Psoas muscle (tissue), 7 donors: ENCODE measurements at regions not wholly inside any gene's neighbourhood (a gene's known extent, or its start where the extent isn't known, plus 50 kb on each side); places are given as distances from the start of the nearest gene placed in this dataset.
A peak's percentile ranks its signal among the peaks of the same experiment; 100 is the strongest.
"Not testable (repeated sequence)": the region's sequence is repeated elsewhere in the genome, so short reads cannot be mapped to it uniquely, and the experiment has no call there.

ENCODE experiments used
- ATAC-seq, 4 donors: fragments of 200-7000 bp; cut with Tn5 transposase; one replicate each; pipeline ENCODE4 v1.9.1; 2020; ENCODE audit warnings: moderate library complexity in 3 of 4, mild to moderate bottlenecking in 2 of 4
- DNase-seq, 2 donors: peaks; one replicate each; pipeline ENCODE4 v3.0.0-alpha.2; 2020
- H3K27ac ChIP-seq: fragments of 200-600 bp; one replicate; pipeline ENCODE4 v1.8.0; 2022
- H3K27me3 ChIP-seq, 3 donors: fragments of 200-600 bp in 1 of 3; one replicate each; pipeline versions ENCODE4 v1.6.1 to v1.8.0; 2013 to 2022; ENCODE audit warnings: low read length in 2 of 3, mild to moderate bottlenecking in 2 of 3, moderate library complexity in 1 of 3; ENCODE audit not compliant: insufficient read depth in 3 of 3
- H3K36me3 ChIP-seq, 2 donors: fragments of 200-600 bp in 1 of 2; one replicate each; pipeline versions ENCODE4 v1.6.1 to v1.8.0; 2013 to 2022; ENCODE audit warnings: low read depth in 1 of 2, mild to moderate bottlenecking in 1 of 2, moderate library complexity in 1 of 2; ENCODE audit not compliant: insufficient read depth in 1 of 2
- H3K4me1 ChIP-seq: fragments of 200-600 bp; one replicate; pipeline ENCODE4 v1.8.0; 2022
- H3K4me3 ChIP-seq: fragments of 200-600 bp; one replicate; pipeline ENCODE4 v1.8.0; 2022; ENCODE audit warnings: mild to moderate bottlenecking
- H3K9me3 ChIP-seq: fragments of 200-600 bp; one replicate; pipeline ENCODE4 v1.8.0; 2022
- WGBS, 3 donors: extraction: QIAGEN DNeasy Blood & Tissue Kit; methylation state at CpG; one replicate each; pipeline versions ENCODE4 v1.1.6 to v1.1.7; 2013; 5-methylcytosine and 5-hydroxymethylcytosine counted together
- intact Hi-C, 2 donors: fragments of 100-400 bp; cut with DNase I; formaldehyde crosslinking; loops; one replicate each; pipeline versions ENCODE4 v1.11.0 to v1.14.2; 2022
- TF ChIP-seq, protein P1 (sequence below): fragments of 200-600 bp; IDR thresholded peaks from one replicate; pipeline ENCODE4 v1.8.0; 2022; ENCODE audit warnings: antibody characterized with exemption
- donor health status: healthy with polysubstance abuse.
- donor health status: DM: no; HTN: no; CAD: no; lungs with moderate emphysema.
- donor health status: Bipolar disorder and iron deficiency.
- donor health status: healthy.
- donor health status: DM: yes; HTN: yes; CAD: no.
- donor health status: DM: no; HTN: no; CAD: no.
- donor health status: DM: yes; HTN: yes; CAD: no.

GRCh38 chr7:142522735-142523134 is 226.5 kb upstream of the PRSS1 start:
- H3K27ac ChIP-seq, result no peak overlapping the region
- no peaks in the 10 kb centered on the region for H3K36me3 ChIP-seq
- TF ChIP-seq, protein P1, sequence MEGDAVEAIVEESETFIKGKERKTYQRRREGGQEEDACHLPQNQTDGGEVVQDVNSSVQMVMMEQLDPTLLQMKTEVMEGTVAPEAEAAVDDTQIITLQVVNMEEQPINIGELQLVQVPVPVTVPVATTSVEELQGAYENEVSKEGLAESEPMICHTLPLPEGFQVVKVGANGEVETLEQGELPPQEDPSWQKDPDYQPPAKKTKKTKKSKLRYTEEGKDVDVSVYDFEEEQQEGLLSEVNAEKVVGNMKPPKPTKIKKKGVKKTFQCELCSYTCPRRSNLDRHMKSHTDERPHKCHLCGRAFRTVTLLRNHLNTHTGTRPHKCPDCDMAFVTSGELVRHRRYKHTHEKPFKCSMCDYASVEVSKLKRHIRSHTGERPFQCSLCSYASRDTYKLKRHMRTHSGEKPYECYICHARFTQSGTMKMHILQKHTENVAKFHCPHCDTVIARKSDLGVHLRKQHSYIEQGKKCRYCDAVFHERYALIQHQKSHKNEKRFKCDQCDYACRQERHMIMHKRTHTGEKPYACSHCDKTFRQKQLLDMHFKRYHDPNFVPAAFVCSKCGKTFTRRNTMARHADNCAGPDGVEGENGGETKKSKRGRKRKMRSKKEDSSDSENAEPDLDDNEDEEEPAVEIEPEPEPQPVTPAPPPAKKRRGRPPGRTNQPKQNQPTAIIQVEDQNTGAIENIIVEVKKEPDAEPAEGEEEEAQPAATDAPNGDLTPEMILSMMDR, result no peak
- H3K4me3 ChIP-seq, result no peak overlapping the region
- H3K9me3 ChIP-seq, result no peaks in the 10 kb centered on the region
- H3K27me3 ChIP-seq, result peaks cover 0 to 4% (median 2%) of the 10 kb centered on the region in 3 donors
- 85 to 92% (median 91%) methylated on average over 1 of the region's 1 CpG for WGBS, 3 donors
- no peaks in the 10 kb centered on the region for H3K4me1 ChIP-seq
- DNase-seq, result no peak
- intact Hi-C loops, result no loop called here
- no peak for ATAC-seq

- H3K4me1 ChIP-seq, H3K9me3 ChIP-seq, DNase-seq, intact Hi-C loops, H3K27me3 ChIP-seq, H3K36me3 ChIP-seq, H3K27ac ChIP-seq, H3K4me3 ChIP-seq: not testable (repeated sequence)
- TF ChIP-seq, protein P1, result peak; percentile 23
- peak in 3 of 4 donors; percentile 50 to 71 (median 71) for ATAC-seq
- 33 to 44% (median 42%) methylated on average over 2 of the region's 2 CpGs for WGBS, 3 donors
Measured at GRCh38 chr7:142520885-142521284, 228.4 kb upstream of the PRSS1 start.

- H3K36me3 ChIP-seq, H3K27ac ChIP-seq, ATAC-seq, H3K4me3 ChIP-seq, H3K27me3 ChIP-seq, DNase-seq, intact Hi-C loops, H3K9me3 ChIP-seq, H3K4me1 ChIP-seq: not testable (repeated sequence)
- 81 to 90% (median 85%) methylated on average over 5 of the region's 5 CpGs for WGBS, 3 donors
Measured at GRCh38 chr7:142520455-142520854, 228.8 kb upstream of the PRSS1 start.

- Histone ChIP-seq H3K27me3 (no peaks in the 10 kb centered on the region), H3K36me3 (no peaks in the 10 kb centered on the region), H3K4me3 (no peak overlapping the region), H3K4me1 (no peaks in the 10 kb centered on the region), H3K27ac (no peak overlapping the region), H3K9me3 (no peaks in the 10 kb centered on the region)
- intact Hi-C loops, result no loop called here
- TF ChIP-seq, protein P1, result no peak
- DNase-seq (no peak), ATAC-seq (peak in 2 of 4 donors; percentile 34 to 45)
- WGBS, 3 donors, result 74 to 82% (median 78%) methylated on average over 5 of the region's 5 CpGs
Measured at GRCh38 chr7:142519079-142520078, 229.9 kb upstream of the PRSS1 start.

- Histone ChIP-seq H3K27me3 (no peaks in the 10 kb centered on the region), H3K36me3 (no peaks in the 10 kb centered on the region)
- peak; percentile 78 to 92 (median 85) for ATAC-seq
Measured at GRCh38 chr7:142516038-142516501, 233.2 kb upstream of the PRSS1 start.

DNA sequence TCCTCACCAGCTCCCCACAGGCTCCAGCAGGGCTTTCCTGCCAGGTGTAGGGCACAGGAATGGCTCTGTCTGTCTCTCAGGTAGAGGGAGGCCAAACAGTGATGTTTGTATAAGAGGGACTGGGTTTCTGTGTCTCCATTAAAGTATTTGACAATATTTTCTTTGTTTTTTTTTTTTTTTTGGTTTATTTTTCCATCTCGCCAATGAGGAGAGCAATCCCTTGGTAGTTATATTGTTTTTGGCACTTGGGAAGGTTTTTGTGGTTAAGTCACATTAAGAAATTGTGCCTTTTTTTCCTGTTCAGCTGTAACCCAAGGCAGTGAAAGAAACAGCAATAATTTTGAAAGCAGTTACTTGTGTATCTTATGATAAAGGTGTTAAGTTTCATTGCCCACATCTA is 234.6 kb upstream of the PRSS1 start:
- H3K4me1 ChIP-seq, H3K27ac ChIP-seq, H3K9me3 ChIP-seq, H3K27me3 ChIP-seq, ATAC-seq, H3K4me3 ChIP-seq, H3K36me3 ChIP-seq, DNase-seq, intact Hi-C loops: not testable (repeated sequence)
- 50 to 62% (median 53%) methylated on average over 1 of the region's 1 CpG for WGBS, 3 donors

More at GRCh38 chr7:142516038-142516501, 233.2 kb upstream of the PRSS1 start:
- intact Hi-C loops, result no loop called here
- no peak for DNase-seq
- 16 to 26% (median 18%) methylated on average over 3 of the region's 3 CpGs for WGBS, 3 donors
- TF ChIP-seq, protein P1, result peak; percentile 61
- Histone ChIP-seq H3K27ac (no peak overlapping the region), H3K4me1 (no peaks in the 10 kb centered on the region), H3K4me3 (no peak overlapping the region), H3K9me3 (no peaks in the 10 kb centered on the region)
